Right ventricle myocardium superior (tissue), 1 donor: ENCODE measurements at regions not wholly inside any gene's neighbourhood (a gene's known extent, or its start where the extent isn't known, plus 50 kb on each side); places are given as distances from the start of the nearest gene placed in this dataset.
A peak's percentile ranks its signal among the peaks of the same experiment; 100 is the strongest.

Experiments
- ATAC-seq: fragments of 200-7000 bp; cut with Tn5 transposase; one replicate; pipeline ENCODE4 v1.9.1; 2020; ENCODE audit warnings: mild to moderate bottlenecking; ENCODE audit not compliant: poor library complexity
- DNase-seq: peaks from one replicate; pipeline ENCODE4 v3.0.0-alpha.2; 2020
- intact Hi-C: fragments of 100-400 bp; cut with DNase I; formaldehyde crosslinking; loops from one replicate; pipeline ENCODE4 v1.11.2; 2022
- donor health status: DM: no; HTN: yes; CAD: no; lungs with severe emphysema.

GRCh38 chr1:60989749-60990713, 92.3 kb upstream of the NFIA start:
- intact Hi-C loops, result no loop called here
- peak; percentile 70 for DNase-seq
- ATAC-seq, result peak; percentile 71

- no peak for DNase-seq
- intact Hi-C loops, result no loop called here
- peak; percentile 60 for ATAC-seq
Measured at GRCh38 chr1:60988891-60989290, 93.5 kb upstream of the NFIA start.

- intact Hi-C loops, result no loop called here
- no peak for DNase-seq
- ATAC-seq, result no peak
Measured at GRCh38 chr1:60987904-60988303, 94.5 kb upstream of the NFIA start.

- ATAC-seq (peak; percentile 78), DNase-seq (peak; percentile 72)
- intact Hi-C loops, result no loop called here
Measured at GRCh38 chr1:60984062-60984799, 98.1 kb upstream of the NFIA start.

GRCh38 chr1:60983701-60984061, 98.7 kb upstream of the NFIA start:
- DNase-seq, result no peak
- no peak for ATAC-seq
- intact Hi-C loops, result no loop called here

GRCh38 chr1:60982539-60982938, 99.8 kb upstream of the NFIA start:
- DNase-seq (no peak), ATAC-seq (no peak)
- intact Hi-C loops, result no loop called here

- intact Hi-C loops, result no loop called here
- no peak for ATAC-seq
Measured at GRCh38 chr1:60981357-60981756, 101.0 kb upstream of the NFIA start.

GRCh38 chr1:60978421-60979357, 103.7 kb upstream of the NFIA start:
- peak; percentile 57 for ATAC-seq
- DNase-seq, result no peak
- intact Hi-C loops, result loop anchor here (5.0 to 10.0 kb wide), 3 partner anchors 64 to 876 kb away; no protein-coding TSS in a partner anchor

More at GRCh38 chr1:60981357-60981756, 101.0 kb upstream of the NFIA start:
- no peak for DNase-seq

GRCh38 chr1:60977661-60978060, 104.7 kb upstream of the NFIA start:
- intact Hi-C loops, result loop anchor here (5.0 to 10.0 kb wide), 3 partner anchors 65 to 877 kb away; no protein-coding TSS in a partner anchor
- no peak for DNase-seq
- ATAC-seq, result no peak

- ATAC-seq (no peak), DNase-seq (no peak)
- intact Hi-C loops, result loop anchor here (5.0 to 10.0 kb wide), 3 partner anchors 68 to 880 kb away; no protein-coding TSS in a partner anchor
Measured at GRCh38 chr1:60974524-60975372, 107.6 kb upstream of the NFIA start.

GRCh38 chr1:60973668-60974067, 108.7 kb upstream of the NFIA start:
- intact Hi-C loops, result loop anchor here (10.0 kb wide), 2 partner anchors 481 to 881 kb away; no protein-coding TSS in a partner anchor
- ATAC-seq (no peak), DNase-seq (no peak)

GRCh38 chr1:60972841-60973364, 109.5 kb upstream of the NFIA start:
- intact Hi-C loops, result loop anchor here (10.0 kb wide), 2 partner anchors 482 to 882 kb away; no protein-coding TSS in a partner anchor
- ATAC-seq (no peak), DNase-seq (no peak)

GRCh38 chr1:60971330-60971729, 111.0 kb upstream of the NFIA start:
- intact Hi-C loops, result loop anchor here (10.0 kb wide), 2 partner anchors 483 to 883 kb away; no protein-coding TSS in a partner anchor
- no peak for DNase-seq
- no peak for ATAC-seq

- intact Hi-C loops, result loop anchor here (10.0 kb wide), 3 partner anchors 115 to 885 kb away; no protein-coding TSS in a partner anchor
- ATAC-seq, result peak; percentile 89
Measured at GRCh38 chr1:60969971-60970509, 112.3 kb upstream of the NFIA start.

GRCh38 chr1:60965280-60965854, 117.0 kb upstream of the NFIA start:
- intact Hi-C loops, result loop anchor here (10.0 kb wide), 1 partner anchor 111 kb away; no protein-coding TSS in a partner anchor
- ATAC-seq (no peak), DNase-seq (no peak)

More at GRCh38 chr1:60969971-60970509, 112.3 kb upstream of the NFIA start:
- no peak for DNase-seq

GRCh38 chr1:60963167-60963940, 119.0 kb upstream of the NFIA start:
- intact Hi-C loops, result loop anchor here (10.0 kb wide), 1 partner anchor 109 kb away; no protein-coding TSS in a partner anchor
- DNase-seq (no peak), ATAC-seq (no peak)
